ENCODE measurements at regions not wholly inside any gene's neighbourhood (a gene's known extent, or its start where the extent isn't known, plus 50 kb on each side); places are given as distances from the start of the nearest gene placed in this dataset.
"Not testable (repeated sequence)": the region's sequence is repeated elsewhere in the genome, so short reads cannot be mapped to it uniquely, and the experiment has no call there.

DNA sequence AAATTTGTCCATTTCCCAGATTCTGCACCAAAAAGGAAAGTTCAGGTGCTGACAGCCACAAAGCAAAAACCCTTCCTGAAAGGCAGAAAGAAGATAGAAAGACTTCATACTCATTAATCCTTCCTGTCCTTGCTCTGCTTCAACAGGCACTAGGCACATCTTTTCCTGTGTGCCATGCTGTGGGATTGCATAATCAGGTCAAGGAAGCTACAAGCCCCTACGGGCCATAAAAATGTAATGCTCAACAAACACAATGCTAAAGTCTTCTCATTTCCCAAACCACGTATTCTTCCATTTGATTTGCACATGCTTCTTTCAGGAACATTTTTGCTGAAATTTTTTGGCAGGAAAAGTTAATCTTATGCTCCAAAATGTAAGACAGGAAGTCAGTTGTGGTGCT is 710.9 kb upstream of the ZP4 start:
- not testable (repeated sequence) for H3K36me3 ChIP-seq (ENCODE audit: insufficient read depth, low read length); H3K27me3 ChIP-seq (ENCODE audit: insufficient read depth, low read length); H3K4me3 ChIP-seq (ENCODE audit: low read length); H3K4me1 ChIP-seq (ENCODE audit: insufficient read depth, low read length); H3K9me3 ChIP-seq (ENCODE audit: low read length); H2AFZ ChIP-seq (ENCODE audit: low read depth, low read length)

DNA sequence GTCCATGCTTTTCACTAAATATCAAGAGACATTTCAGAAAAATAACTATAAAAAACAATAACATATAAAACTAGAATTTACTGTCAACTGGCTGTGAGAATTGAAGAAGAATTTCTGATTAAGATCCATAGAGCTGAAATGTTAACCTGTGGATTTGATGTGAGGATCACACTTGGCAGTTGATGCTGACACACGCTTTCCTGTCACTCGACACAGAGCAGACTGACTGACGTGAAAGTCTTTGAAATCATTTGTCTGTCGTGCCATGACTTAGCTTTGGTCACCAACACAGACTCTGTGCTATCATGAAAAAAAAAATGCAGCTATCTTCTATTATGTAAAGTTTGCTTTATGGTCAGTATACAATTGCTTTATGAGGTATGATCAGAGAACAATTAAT is 706.0 kb upstream of the ZP4 start:
- Histone ChIP-seq H3K27me3 (ENCODE audit: insufficient read depth, low read length) (no peaks in the 10 kb centered on the region), H3K4me3 (ENCODE audit: low read length) (no peak overlapping the region), H3K36me3 (ENCODE audit: insufficient read depth, low read length) (no peaks in the 10 kb centered on the region), H3K4me1 (ENCODE audit: insufficient read depth, low read length) (no peaks in the 10 kb centered on the region), H3K9me3 (ENCODE audit: low read length) (no peaks in the 10 kb centered on the region), H2AFZ (ENCODE audit: low read depth, low read length) (no peak overlapping the region)

DNA sequence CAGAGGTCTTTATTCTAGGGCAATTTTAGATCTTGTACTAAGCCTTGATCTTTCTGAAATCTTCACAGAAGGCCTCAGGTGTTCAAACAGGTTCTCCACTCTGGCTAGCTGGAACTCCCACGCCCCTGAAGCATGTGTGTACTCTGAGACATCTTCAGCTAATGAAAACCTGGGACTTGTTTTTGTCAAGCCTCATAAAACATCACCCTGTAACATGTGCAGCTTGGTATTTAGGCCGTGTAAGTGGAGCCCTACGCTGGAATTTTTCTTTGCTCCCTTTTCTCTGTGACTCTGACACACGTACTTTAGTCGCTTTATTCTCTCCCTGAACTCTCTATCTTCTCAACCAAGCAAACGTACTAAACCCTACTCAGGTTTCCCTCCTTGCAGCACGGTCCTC is 701.9 kb upstream of the ZP4 start:
- H3K9me3 ChIP-seq (ENCODE audit: low read length): no peaks in the 10 kb centered on the region
- no peaks in the 10 kb centered on the region for H3K36me3 ChIP-seq (ENCODE audit: insufficient read depth, low read length)
- no peak overlapping the region for H3K4me3 ChIP-seq (ENCODE audit: low read length)
- H3K4me1 ChIP-seq (ENCODE audit: insufficient read depth, low read length): no peaks in the 10 kb centered on the region
- H3K27me3 ChIP-seq (ENCODE audit: insufficient read depth, low read length): no peaks in the 10 kb centered on the region
- H2AFZ ChIP-seq (ENCODE audit: low read depth, low read length): no peak overlapping the region

DNA sequence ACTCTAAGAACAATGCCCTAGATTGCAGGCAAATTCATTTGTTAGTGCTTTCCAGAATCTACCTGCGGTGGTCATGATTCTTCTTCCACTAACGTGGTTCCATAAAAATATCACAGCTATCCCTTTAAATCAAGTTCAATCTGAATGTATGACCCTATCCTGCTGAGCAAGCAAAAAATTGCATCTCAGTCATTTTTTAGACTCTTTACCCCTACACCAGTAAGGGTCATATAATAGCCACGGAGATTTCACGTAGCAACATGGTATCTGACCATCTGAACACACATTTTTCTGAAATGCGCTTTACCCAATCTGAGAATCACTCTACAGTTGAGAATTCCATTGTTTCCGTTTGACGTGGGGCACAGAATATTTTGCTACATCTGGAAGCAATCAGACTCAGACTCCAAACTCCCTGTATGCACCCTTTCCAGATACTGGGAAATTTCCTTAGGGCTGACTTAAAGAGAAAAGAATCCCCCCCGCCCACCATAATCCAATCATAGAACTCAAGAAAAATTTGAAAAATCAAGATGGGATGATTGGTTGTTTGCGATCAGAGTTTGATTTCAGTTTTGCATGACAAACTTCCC is 699.2 kb upstream of the ZP4 start:
- Histone ChIP-seq H3K36me3 (ENCODE audit: insufficient read depth, low read length) (no peaks in the 10 kb centered on the region), H3K4me1 (ENCODE audit: insufficient read depth, low read length) (no peaks in the 10 kb centered on the region), H2AFZ (ENCODE audit: low read depth, low read length) (no peak overlapping the region), H3K27me3 (ENCODE audit: insufficient read depth, low read length) (no peaks in the 10 kb centered on the region), H3K9me3 (ENCODE audit: low read length) (no peaks in the 10 kb centered on the region), H3K4me3 (ENCODE audit: low read length) (no peak overlapping the region)

DNA sequence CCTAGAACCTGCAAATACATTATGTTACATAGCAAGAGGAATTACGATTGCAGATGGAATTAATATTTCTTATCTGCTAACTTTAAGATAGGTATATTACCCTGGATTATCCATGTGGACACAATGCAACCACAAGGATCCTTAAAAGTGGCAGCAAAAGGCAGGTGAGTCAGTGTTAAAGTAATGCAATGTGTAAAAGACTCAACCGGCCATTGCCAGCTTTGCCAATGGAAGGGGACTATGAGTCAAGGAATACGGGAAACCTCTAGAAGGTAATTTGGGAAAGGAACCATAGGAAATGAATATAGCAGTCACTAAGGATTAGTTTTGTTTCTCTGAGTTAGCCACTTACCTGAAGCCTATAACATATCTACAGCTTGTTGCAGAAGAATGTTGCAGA is 692.1 kb upstream of the ZP4 start:
- no peaks in the 10 kb centered on the region for H3K36me3 ChIP-seq (ENCODE audit: insufficient read depth, low read length)
- H3K4me1 ChIP-seq (ENCODE audit: insufficient read depth, low read length): no peaks in the 10 kb centered on the region
- no peaks in the 10 kb centered on the region for H3K27me3 ChIP-seq (ENCODE audit: insufficient read depth, low read length)
- H2AFZ ChIP-seq (ENCODE audit: low read depth, low read length): no peak overlapping the region
- no peaks in the 10 kb centered on the region for H3K9me3 ChIP-seq (ENCODE audit: low read length)
- no peak overlapping the region for H3K4me3 ChIP-seq (ENCODE audit: low read length)

DNA sequence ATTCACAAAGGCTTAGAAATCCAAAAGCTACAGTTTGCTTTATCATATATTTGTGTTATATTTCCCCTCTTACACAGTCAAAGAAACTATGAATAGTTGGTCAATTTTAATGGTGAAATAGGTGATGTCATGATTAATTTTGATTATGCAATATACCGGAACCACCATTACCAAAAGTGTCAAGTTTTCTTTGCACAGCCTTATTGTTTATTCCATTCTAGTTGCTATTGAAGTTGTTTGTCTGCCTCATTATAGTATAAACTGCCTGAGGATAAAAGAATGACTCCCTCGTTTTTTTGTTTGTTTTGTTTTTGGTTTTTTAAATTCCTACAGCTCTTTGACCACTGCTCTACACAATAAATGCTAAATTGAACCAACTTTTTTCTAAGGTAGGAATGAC is 690.6 kb upstream of the ZP4 start:
- no peak overlapping the region for H3K4me3 ChIP-seq (ENCODE audit: low read length)
- H3K27me3 ChIP-seq (ENCODE audit: insufficient read depth, low read length): no peaks in the 10 kb centered on the region
- H3K4me1 ChIP-seq (ENCODE audit: insufficient read depth, low read length): no peaks in the 10 kb centered on the region
- H2AFZ ChIP-seq (ENCODE audit: low read depth, low read length): no peak overlapping the region
- no peaks in the 10 kb centered on the region for H3K36me3 ChIP-seq (ENCODE audit: insufficient read depth, low read length)
- H3K9me3 ChIP-seq (ENCODE audit: low read length): no peaks in the 10 kb centered on the region

DNA sequence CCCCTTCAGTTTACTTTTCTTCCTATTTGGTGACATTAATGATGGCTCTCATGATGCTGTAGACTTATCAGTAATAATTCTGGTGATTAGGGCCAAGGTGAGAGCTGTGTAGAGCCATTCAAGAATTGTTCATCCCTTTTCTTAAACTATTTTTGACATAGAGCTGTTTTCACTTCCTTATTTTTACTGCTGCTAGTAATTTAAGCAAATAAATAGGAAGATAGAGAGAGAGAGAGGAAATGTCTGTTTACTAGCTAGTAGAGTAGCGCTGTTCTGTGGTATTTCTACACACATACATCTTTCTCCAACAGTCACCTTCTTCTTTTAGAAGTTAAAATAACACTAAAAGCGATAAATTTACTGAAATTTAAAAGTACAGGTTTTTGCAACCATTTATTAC is 678.0 kb upstream of the ZP4 start:
- Histone ChIP-seq H3K4me3 (ENCODE audit: low read length) (no peak overlapping the region), H3K9me3 (ENCODE audit: low read length) (no peaks in the 10 kb centered on the region), H2AFZ (ENCODE audit: low read depth, low read length) (no peak overlapping the region), H3K4me1 (ENCODE audit: insufficient read depth, low read length) (no peaks in the 10 kb centered on the region), H3K36me3 (ENCODE audit: insufficient read depth, low read length) (no peaks in the 10 kb centered on the region), H3K27me3 (ENCODE audit: insufficient read depth, low read length) (no peaks in the 10 kb centered on the region)

DNA sequence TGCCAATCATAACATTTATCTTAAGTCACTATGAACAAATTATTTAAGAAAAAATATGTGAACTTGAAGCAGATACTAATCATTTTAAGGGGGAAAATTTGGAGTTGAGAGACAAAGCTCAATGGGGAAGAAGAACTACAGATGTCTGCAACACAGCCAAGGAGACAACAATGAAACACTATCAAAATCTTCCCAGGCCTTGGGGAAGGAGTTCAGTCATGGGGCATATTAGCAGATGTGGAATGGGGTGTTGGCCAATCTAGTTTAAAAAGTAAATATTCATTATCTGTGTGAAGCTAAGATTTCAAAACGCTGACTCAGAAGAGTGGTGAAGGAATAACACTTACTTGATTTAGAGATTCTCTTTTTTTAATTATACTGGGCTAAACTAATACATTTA is 671.6 kb upstream of the ZP4 start:
- no peaks in the 10 kb centered on the region for H3K36me3 ChIP-seq (ENCODE audit: insufficient read depth, low read length)
- no peaks in the 10 kb centered on the region for H3K4me1 ChIP-seq (ENCODE audit: insufficient read depth, low read length)

DNA sequence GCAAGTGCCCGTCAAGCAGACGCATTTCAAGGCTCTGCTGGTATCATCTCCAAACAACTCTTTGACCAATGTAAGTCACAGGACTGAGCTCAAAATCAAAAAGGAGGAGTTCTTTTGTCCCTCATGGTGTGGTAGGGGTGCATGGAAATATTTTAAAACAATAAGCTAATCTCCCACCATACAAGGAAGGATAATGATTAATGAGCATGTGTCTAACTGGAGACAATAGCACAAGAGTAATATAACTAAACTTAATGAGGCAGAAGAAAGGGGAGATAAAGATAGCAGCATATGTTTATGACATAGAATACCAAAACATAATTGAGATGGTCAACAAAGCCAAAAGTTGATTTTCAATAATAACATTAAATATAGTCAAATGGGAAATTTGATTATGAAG is 668.0 kb upstream of the ZP4 start:
- Histone ChIP-seq H3K36me3 (ENCODE audit: insufficient read depth, low read length) (no peaks in the 10 kb centered on the region), H3K4me3 (ENCODE audit: low read length) (no peak overlapping the region), H3K4me1 (ENCODE audit: insufficient read depth, low read length) (no peaks in the 10 kb centered on the region), H3K9me3 (ENCODE audit: low read length) (no peaks in the 10 kb centered on the region), H2AFZ (ENCODE audit: low read depth, low read length) (no peak overlapping the region), H3K27me3 (ENCODE audit: insufficient read depth, low read length) (no peaks in the 10 kb centered on the region)

More for the DNA sequence above, 671.6 kb upstream of the ZP4 start:
- H3K27me3 ChIP-seq (ENCODE audit: insufficient read depth, low read length): no peaks in the 10 kb centered on the region
- no peaks in the 10 kb centered on the region for H3K9me3 ChIP-seq (ENCODE audit: low read length)
- H3K4me3 ChIP-seq (ENCODE audit: low read length): no peak overlapping the region
- no peak overlapping the region for H2AFZ ChIP-seq (ENCODE audit: low read depth, low read length)

DNA sequence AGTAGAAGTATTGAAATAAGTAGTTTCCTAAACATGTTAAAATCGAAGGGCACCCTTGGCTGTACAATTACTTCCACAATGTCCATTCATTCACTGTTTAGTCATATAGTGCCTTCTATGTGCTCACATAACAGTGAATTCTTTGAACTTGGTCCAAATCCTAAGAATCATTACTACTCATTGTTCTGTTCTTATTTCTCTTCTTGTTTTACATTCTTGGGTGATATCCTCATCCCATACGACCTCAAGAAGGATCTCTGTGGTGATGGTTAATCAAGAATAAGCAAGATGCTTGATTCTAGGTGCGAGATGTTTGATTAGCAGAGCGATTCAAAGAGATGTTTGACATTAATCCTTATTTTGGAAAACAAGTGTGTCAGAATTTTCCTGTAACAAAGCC is 667.4 kb upstream of the ZP4 start:
- Histone ChIP-seq H3K4me1 (ENCODE audit: insufficient read depth, low read length) (no peaks in the 10 kb centered on the region), H3K9me3 (ENCODE audit: low read length) (no peaks in the 10 kb centered on the region), H3K36me3 (ENCODE audit: insufficient read depth, low read length) (no peaks in the 10 kb centered on the region), H2AFZ (ENCODE audit: low read depth, low read length) (no peak overlapping the region), H3K4me3 (ENCODE audit: low read length) (no peak overlapping the region), H3K27me3 (ENCODE audit: insufficient read depth, low read length) (no peaks in the 10 kb centered on the region)

DNA sequence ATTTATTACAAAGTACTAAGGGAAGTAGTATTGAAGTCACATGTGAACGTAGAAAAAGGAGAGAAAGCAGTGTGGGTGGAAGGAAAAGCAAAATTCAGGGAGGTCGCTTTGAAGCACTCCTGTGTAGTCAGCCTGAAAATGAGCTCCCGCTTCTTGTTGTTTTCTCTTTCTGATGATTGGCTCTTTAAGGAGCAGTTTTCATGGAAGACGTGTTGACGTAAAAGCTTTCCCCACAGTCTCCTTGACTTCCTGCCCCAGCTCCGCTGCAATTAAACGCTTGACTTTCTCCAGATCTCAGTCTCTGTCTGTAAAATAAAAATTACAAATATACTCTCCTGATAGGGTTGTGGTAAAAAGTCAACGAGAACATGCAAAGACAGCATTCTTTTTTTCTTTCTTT is 661.5 kb upstream of the ZP4 start:
- Histone ChIP-seq H3K36me3 (ENCODE audit: insufficient read depth, low read length) (no peaks in the 10 kb centered on the region), H3K9me3 (ENCODE audit: low read length) (no peaks in the 10 kb centered on the region), H2AFZ (ENCODE audit: low read depth, low read length) (peak overlapping the region; percentile 37), H3K4me3 (ENCODE audit: low read length) (no peak overlapping the region), H3K4me1 (ENCODE audit: insufficient read depth, low read length) (no peaks in the 10 kb centered on the region), H3K27me3 (ENCODE audit: insufficient read depth, low read length) (no peaks in the 10 kb centered on the region)

DNA sequence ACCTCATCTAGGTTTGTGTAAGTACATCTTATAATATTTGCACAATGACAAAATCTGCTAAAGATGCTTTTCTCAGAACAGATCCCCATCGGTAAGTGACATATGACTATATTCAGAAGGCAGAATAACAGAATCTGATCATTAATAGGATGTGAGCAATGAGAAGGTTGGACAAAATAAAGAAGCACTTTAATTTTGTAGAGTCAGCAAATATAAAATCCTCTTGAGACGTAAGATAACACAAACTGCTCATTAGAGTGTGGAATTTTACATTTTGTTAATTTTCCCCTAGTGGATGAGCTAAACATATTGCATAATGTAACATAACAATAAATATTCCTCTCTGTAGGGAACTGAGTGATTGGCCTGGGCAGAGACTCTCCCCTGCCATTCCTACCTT is 658.4 kb upstream of the ZP4 start:
- H3K4me1 ChIP-seq (ENCODE audit: insufficient read depth, low read length): no peaks in the 10 kb centered on the region
- H3K4me3 ChIP-seq (ENCODE audit: low read length): no peak overlapping the region
- H3K9me3 ChIP-seq (ENCODE audit: low read length): no peaks in the 10 kb centered on the region
- H3K36me3 ChIP-seq (ENCODE audit: insufficient read depth, low read length): no peaks in the 10 kb centered on the region
- H2AFZ ChIP-seq (ENCODE audit: low read depth, low read length): no peak overlapping the region
- no peaks in the 10 kb centered on the region for H3K27me3 ChIP-seq (ENCODE audit: insufficient read depth, low read length)

DNA sequence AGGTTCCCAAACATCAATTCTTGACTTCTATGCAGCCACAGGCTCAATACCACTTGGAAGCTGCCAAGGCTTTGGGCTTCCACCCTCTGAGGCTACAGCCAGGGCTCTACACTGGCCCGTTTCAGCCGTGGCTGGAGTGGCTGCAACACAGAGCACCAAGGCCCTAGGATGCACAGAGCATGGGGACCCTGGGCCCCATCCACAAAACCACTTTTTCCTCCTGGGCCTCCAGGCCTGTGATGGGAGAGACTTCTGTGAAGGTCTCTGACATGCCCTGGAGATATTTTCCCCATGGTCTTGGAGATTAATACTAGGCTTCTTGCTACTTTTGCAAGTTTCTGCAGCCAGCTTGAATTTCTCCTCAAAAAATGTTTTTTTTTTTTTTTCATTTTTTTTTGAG is 655.4 kb upstream of the ZP4 start:
- Histone ChIP-seq H3K36me3 (ENCODE audit: insufficient read depth, low read length) (no peaks in the 10 kb centered on the region), H3K4me3 (ENCODE audit: low read length) (no peak overlapping the region), H3K27me3 (ENCODE audit: insufficient read depth, low read length) (no peaks in the 10 kb centered on the region), H3K4me1 (ENCODE audit: insufficient read depth, low read length) (no peaks in the 10 kb centered on the region), H3K9me3 (ENCODE audit: low read length) (no peaks in the 10 kb centered on the region), H2AFZ (ENCODE audit: low read depth, low read length) (no peak overlapping the region)

DNA sequence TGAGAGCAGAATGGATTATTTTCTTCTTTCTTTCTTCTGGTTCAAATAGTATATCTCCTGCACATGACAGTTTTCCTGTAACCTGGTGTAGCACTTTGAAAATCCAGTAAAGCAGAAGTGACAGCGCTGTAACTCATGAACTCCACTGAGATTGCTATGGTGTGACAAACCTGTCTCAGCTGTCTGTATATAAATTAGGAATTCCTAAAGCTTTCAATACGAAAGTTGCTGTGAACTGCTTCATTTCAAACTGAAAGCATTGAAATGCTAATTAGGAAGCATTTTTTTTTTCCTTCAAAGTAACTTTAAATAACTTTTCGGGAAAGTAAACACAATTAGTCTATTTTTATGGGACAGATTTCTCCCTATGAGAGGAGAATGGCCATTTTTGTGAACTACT is 646.9 kb upstream of the ZP4 start:
- H3K9me3 ChIP-seq (ENCODE audit: low read length): no peaks in the 10 kb centered on the region
- H3K27me3 ChIP-seq (ENCODE audit: insufficient read depth, low read length): no peaks in the 10 kb centered on the region
- no peak overlapping the region for H3K4me3 ChIP-seq (ENCODE audit: low read length)
- H3K36me3 ChIP-seq (ENCODE audit: insufficient read depth, low read length): no peaks in the 10 kb centered on the region
- peaks cover 16% of the 10 kb centered on the region for H3K4me1 ChIP-seq (ENCODE audit: insufficient read depth, low read length)
- no peak overlapping the region for H2AFZ ChIP-seq (ENCODE audit: low read depth, low read length)

All from neuron (in vitro differentiated cells).